GM18951 (cell line): ENCODE measurements at regions not wholly inside any gene's neighbourhood (a gene's known extent, or its start where the extent isn't known, plus 50 kb on each side); places are given as distances from the start of the nearest gene placed in this dataset.

ENCODE experiments used
- POLR2A ChIP-seq: IDR thresholded peaks from 4 replicates; pipeline ENCODE4 v1.6.1; 2011; ENCODE audit warnings: mild to moderate bottlenecking; ENCODE audit not compliant: insufficient read length, insufficient read depth; ENCODE audit errors: extremely low read depth
- in situ Hi-C: fragments of 300-500 bp; cut with MboI; formaldehyde crosslinking; loops from one replicate; pipeline ENCODE4 v1.12.0; 2022; ENCODE audit warnings: low sequenced_read_pairs, mixed read lengths, inconsistent platforms; ENCODE audit not compliant: unreplicated experiment

GRCh38 chr12:124489915-124490583 lies 77.4 kb downstream of the NCOR2 start:
- in situ Hi-C loops: no loop called here
- no peak for TF ChIP-seq POLR2A

- in situ Hi-C loops: no loop called here
- TF ChIP-seq POLR2A: no peak
Observed at GRCh38 chr12:124489220-124489619, 78.2 kb downstream of the NCOR2 start.

GRCh38 chr12:124488520-124488919 lies 78.9 kb downstream of the NCOR2 start:
- in situ Hi-C loops: no loop called here
- TF ChIP-seq POLR2A: no peak

GRCh38 chr12:124487834-124488165 lies 79.6 kb downstream of the NCOR2 start:
- in situ Hi-C loops: no loop called here
- TF ChIP-seq POLR2A: no peak

DNA sequence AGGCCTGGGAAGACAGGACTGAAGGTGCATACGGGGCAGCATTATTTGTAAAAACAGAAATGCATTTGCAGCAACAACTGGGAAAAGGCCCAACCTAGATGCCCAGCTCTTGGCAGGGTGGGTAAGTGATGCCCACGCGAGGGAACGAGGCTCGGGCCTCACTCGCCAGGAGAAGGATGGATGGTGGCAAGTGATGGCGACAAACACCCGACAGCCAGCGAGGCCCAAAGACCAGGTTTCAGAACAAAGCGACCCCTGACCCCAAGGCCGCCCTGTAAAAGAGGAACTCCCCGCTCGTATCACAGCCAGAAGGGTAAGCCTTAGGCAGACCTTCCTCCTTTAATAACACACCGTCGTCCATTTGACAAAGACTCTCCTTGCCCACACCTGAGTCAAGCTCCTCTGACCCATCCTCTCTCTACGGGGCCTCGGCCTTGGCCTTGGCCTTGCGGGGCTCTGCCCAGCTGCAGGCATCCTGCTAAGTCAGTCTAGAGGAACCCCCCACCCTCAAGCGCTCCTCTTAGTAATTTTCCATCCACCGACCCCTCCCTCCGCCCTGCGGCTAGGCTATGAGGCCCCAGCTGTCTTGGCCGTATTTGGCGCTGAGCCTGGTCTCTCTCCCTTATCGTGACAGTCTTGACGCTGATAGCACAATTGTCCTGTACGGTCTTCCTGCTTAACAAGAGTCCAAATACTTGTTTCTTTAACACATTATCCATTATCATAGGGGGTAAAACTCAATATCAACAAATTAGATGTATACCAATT lies 80.2 kb downstream of the NCOR2 start:
- no peak for TF ChIP-seq POLR2A

DNA sequence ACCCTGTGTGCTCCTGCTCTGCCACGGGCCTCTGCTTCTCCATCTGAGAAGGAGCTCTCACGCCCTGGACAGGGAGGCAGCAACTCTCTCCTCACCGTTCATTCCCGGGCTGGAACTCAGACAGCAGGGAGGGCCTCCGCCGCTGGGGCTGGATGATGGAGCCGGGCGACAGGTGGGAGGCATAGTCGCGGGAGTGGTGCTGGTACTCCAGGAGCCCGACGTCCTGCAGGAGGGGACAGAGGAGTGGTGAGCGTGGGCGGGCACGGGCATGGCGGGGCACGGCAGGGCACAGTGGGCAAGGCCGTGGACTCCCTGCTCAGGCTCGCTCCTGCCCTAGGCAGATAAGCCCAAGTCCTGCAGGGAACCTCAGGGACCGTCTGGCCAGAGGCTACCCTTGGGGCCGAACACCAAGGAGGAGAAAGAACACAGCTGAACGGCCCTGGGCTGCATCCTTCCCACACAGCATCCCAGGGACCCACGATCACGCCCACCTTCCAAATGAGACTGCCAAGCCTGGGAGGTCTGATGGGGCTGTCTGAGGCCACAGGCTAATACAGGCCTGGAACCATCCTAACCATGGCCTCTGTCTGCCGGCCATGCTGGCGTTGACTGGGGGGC lies 81.0 kb downstream of the NCOR2 start:
- no peak for TF ChIP-seq POLR2A
- in situ Hi-C loops: no loop called here

More for the DNA sequence above, 80.2 kb downstream of the NCOR2 start:
- in situ Hi-C loops: no loop called here

- in situ Hi-C loops: no loop called here
- TF ChIP-seq POLR2A: no peak
Observed at GRCh38 chr12:124485371-124485770, 82.0 kb downstream of the NCOR2 start.

GRCh38 chr12:124484526-124484953 lies 82.9 kb downstream of the NCOR2 start:
- no peak for TF ChIP-seq POLR2A
- in situ Hi-C loops: no loop called here

DNA sequence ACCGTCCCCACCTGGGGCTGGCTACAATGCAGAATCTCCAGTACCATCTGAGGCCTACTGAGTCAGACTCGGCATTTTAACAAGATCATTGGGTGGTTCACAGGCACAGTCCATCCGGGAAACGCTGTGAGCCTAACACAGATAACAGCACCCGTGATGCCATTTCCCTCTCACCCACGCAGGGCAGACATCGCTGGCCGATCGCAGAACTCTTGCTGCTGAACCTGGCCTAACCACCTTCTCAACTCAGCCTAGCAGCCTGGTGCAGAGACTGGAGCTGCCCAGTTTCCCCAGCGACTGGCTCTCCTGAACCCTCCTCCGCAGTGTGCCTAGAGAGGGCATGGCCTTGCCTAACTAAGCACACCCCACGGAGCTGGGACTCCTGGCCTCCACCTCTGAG lies 83.3 kb downstream of the NCOR2 start:
- TF ChIP-seq POLR2A: no peak
- in situ Hi-C loops: no loop called here

GRCh38 chr12:124482901-124483799 lies 84.3 kb downstream of the NCOR2 start:
- no peak for TF ChIP-seq POLR2A
- in situ Hi-C loops: no loop called here

- TF ChIP-seq POLR2A: no peak
- in situ Hi-C loops: no loop called here
Observed at GRCh38 chr12:124482567-124482893, 84.9 kb downstream of the NCOR2 start.

- in situ Hi-C loops: no loop called here
- TF ChIP-seq POLR2A: no peak
Observed at GRCh38 chr12:124481772-124482566, 85.4 kb downstream of the NCOR2 start.
